DOHH2 (cell line): ENCODE measurements at regions not wholly inside any gene's neighbourhood (a gene's known extent, or its start where the extent isn't known, plus 50 kb on each side); places are given as distances from the start of the nearest gene placed in this dataset.

Experiments
- EZH2phosphoT487 ChIP-seq: fragments of 200-600 bp; sonication (generic); IDR thresholded peaks from 2 replicates; pipeline ENCODE4 v1.6.1; 2017; ENCODE audit warnings: borderline replicate concordance, mild to moderate bottlenecking, antibody characterized with exemption, low read length, moderate library complexity, mixed read lengths
- TF ChIP-seq, protein P1 (sequence below): fragments of 200-600 bp; sonication (generic); IDR thresholded peaks from one replicate; pipeline ENCODE4 v1.5.1; 2014; ENCODE audit warnings: antibody characterized with exemption, mild to moderate bottlenecking, low read depth, low read length; ENCODE audit not compliant: poor library complexity, severe bottlenecking

DNA sequence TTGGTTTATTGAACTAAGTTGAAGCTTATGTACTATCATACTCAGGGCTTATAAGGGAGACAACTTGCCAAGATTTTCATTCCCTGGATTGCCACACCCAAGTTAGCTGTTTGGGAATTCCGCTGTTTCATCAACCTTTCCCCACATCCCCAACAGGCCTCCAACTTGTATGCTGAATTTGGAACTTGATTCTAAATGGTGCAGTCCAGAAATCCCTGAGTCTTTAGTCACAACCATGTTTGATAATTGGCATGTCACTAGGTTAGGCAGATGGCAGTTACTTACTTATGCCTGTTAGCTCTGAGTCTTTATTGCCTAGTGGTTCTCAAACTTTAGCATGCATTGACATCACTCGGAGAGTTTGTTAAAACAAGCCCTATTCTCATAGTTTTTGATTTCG lies 135.4 kb upstream of the PRPS1L1 start:
- no peak for TF ChIP-seq EZH2phosphoT487
- TF ChIP-seq, protein P1, sequence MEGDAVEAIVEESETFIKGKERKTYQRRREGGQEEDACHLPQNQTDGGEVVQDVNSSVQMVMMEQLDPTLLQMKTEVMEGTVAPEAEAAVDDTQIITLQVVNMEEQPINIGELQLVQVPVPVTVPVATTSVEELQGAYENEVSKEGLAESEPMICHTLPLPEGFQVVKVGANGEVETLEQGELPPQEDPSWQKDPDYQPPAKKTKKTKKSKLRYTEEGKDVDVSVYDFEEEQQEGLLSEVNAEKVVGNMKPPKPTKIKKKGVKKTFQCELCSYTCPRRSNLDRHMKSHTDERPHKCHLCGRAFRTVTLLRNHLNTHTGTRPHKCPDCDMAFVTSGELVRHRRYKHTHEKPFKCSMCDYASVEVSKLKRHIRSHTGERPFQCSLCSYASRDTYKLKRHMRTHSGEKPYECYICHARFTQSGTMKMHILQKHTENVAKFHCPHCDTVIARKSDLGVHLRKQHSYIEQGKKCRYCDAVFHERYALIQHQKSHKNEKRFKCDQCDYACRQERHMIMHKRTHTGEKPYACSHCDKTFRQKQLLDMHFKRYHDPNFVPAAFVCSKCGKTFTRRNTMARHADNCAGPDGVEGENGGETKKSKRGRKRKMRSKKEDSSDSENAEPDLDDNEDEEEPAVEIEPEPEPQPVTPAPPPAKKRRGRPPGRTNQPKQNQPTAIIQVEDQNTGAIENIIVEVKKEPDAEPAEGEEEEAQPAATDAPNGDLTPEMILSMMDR: no peak
